ENCODE measurements at regions not wholly inside any gene's neighbourhood (a gene's known extent, or its start where the extent isn't known, plus 50 kb on each side); places are given as distances from the start of the nearest gene placed in this dataset.

DNA sequence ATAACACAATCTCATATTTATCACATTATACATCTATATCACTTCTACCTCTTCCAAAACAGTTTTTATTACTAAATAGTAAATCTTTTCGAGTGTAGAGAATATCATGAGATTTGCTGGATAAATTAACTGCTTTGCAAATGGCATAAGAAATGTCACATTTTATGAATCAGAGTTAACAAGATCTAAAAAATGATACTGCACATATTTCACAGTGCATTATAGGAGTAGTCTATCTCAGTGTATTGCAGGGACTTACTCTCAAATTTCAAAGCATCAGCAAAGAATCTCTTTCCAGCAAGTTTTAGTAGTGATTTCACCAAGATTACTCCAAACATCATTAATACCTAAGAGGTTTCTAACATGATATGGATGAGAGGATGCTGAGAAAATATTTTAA, 687.1 kb upstream of the SLITRK1 start:
- no peak for TF ChIP-seq BACH1 (IDR thresholded peaks at IDR 0.05; ENCODE audit: borderline replicate concordance)
- TF ChIP-seq RUNX3 (IDR thresholded peaks at IDR 0.05; ENCODE audit: low read length), result no peak
- no peak for TF ChIP-seq SUZ12 (IDR thresholded peaks at IDR 0.05; ENCODE audit: unreplicated experiment)
- TF ChIP-seq SP1 (IDR thresholded peaks at IDR 0.05; ENCODE audit: low read depth, low read length), result no peak
- no peak for TF ChIP-seq PAX8 (IDR thresholded peaks at IDR 0.05)
- no peak for TF ChIP-seq ZNF384 (IDR thresholded peaks at IDR 0.05; ENCODE audit: borderline replicate concordance, low read depth, low read length)
- no peak for TF ChIP-seq KDM1A (IDR thresholded peaks at IDR 0.05; ENCODE audit: borderline replicate concordance)
- TF ChIP-seq ATF7 (IDR thresholded peaks at IDR 0.05; ENCODE audit: low read depth), result no peak
- no peak for TF ChIP-seq PBX3 (IDR thresholded peaks at IDR 0.05; ENCODE audit: insufficient replicate concordance, low read depth, low read length)
- no peak for TF ChIP-seq BCL3 (IDR thresholded peaks at IDR 0.05; ENCODE audit: borderline replicate concordance, insufficient read depth, low read depth, low read length, poor library complexity, severe bottlenecking)
- no TSS peak for BruUV-seq (replicated peaks)
- H3K9ac ChIP-seq (ENCODE audit: control insufficient read depth, insufficient read depth, low read length), result no peak overlapping the region
- H3K4me2 ChIP-seq (ENCODE audit: control insufficient read depth, insufficient read depth), result no peak overlapping the region
- in situ Hi-C loops (cut with MboI) (no loop called here), intact Hi-C loops (cut with micrococcal nuclease; ENCODE audit: unreplicated experiment) (no loop called here)
- H3K79me2 ChIP-seq (ENCODE audit: control insufficient read depth, insufficient read depth, low read length), result no peaks in the 10 kb centered on the region
- WGBS (ENCODE audit: insufficient coverage, insufficient replicate concordance, low lambda C conversion rate, missing lambda C conversion rate), result 0% methylated on average over 1 of the region's 1 CpG
- ChIA-PET RAD21 (ENCODE audit: unreplicated experiment) (no interaction called here), SMC1A (ENCODE audit: uncharacterized antibody, unreplicated experiment) (interaction anchor here (2.8 kb wide), 1 partner anchor 114 kb away, joined by 7 read pairs; no protein-coding TSS in a partner anchor), POLR2A (no interaction called here), CTCF (no interaction called here)
- H4K20me1 ChIP-seq (ENCODE audit: control insufficient read depth, insufficient read depth), result no peaks in the 10 kb centered on the region
- no peaks in the 10 kb centered on the region for H3K36me3 ChIP-seq (ENCODE audit: control insufficient read depth in 2 of 2, insufficient read depth in 2 of 2, low read length in 1 of 2)
- no peaks in the 10 kb centered on the region for H3K9me3 ChIP-seq (replicated peaks; ENCODE audit: control insufficient read depth, insufficient read depth, low read length)
- no peaks in the 10 kb centered on the region for H3K27me3 ChIP-seq (replicated peaks in 1 of 2; ENCODE audit: control insufficient read depth in 2 of 2, insufficient read depth in 2 of 2, low read length in 1 of 2)
- DNase-seq (ENCODE audit: low read depth, low spot score), result no peak
- no peak overlapping the region for H3K27ac ChIP-seq (ENCODE audit: control insufficient read depth, insufficient read depth)
- no peaks in the 10 kb centered on the region for H3K4me1 ChIP-seq (ENCODE audit: control insufficient read depth, insufficient read depth, low read length)
- no peak overlapping the region for H3K4me3 ChIP-seq
- no peak overlapping the region for H2AFZ ChIP-seq (ENCODE audit: control insufficient read depth, low read depth, low read length)
- no peak for ATAC-seq
- FAIRE-seq, result no peak
